A549 (cell line): ENCODE measurements at regions not wholly inside any gene's neighbourhood (a gene's known extent, or its start where the extent isn't known, plus 50 kb on each side); places are given as distances from the start of the nearest gene placed in this dataset.

Experiments
- CBX2 ChIP-seq: fragments of 200-600 bp; sonication (generic); IDR thresholded peaks from 2 replicates; pipeline ENCODE4 v1.6.1; 2016; ENCODE audit warnings: low read depth, mild to moderate bottlenecking, borderline replicate concordance
- EP300 ChIP-seq, 2 experiments: fragments of >200 bp; sonication (Bioruptor Twin); formaldehyde crosslinking; IDR thresholded peaks; 2 replicates in 1 of 2; 3 replicates in 1 of 2; pipeline ENCODE4 v1.6.1; 2016 to 2017
- HOXA7 ChIP-seq: fragments of 250-450 bp; sonication (Bioruptor Pico); IDR thresholded peaks from 2 replicates; pipeline ENCODE4 v1.5.0; 2020; ENCODE audit warnings: mild to moderate bottlenecking, moderate library complexity
- MAFK ChIP-seq: fragments of 450-650 bp; IDR thresholded peaks from 2 replicates; pipeline ENCODE4 v1.6.1; 2014; ENCODE audit not compliant: partially characterized antibody
- MYC ChIP-seq: IDR thresholded peaks from 2 replicates; pipeline ENCODE4 v1.6.1; 2012; ENCODE audit warnings: mild to moderate bottlenecking, inconsistent platforms, low read length, improper control_type of control experiment, borderline replicate concordance
- NR3C1 ChIP-seq: fragments of >200 bp; sonication (Bioruptor Twin); formaldehyde crosslinking; IDR thresholded peaks from 3 replicates; pipeline ENCODE4 v1.6.1; 2017
- POLR2A ChIP-seq: IDR thresholded peaks from 2 replicates; pipeline ENCODE4 v1.6.1; 2012; ENCODE audit warnings: mild to moderate bottlenecking, low read length
- RCOR1 ChIP-seq: fragments of 150-350 bp; IDR thresholded peaks from 2 replicates; pipeline ENCODE4 v1.6.1; 2014; ENCODE audit warnings: antibody characterized with exemption, low read length, low read depth
- RFX5 ChIP-seq: fragments of 450-650 bp; IDR thresholded peaks from 2 replicates; pipeline ENCODE4 v1.7.1; 2014; ENCODE audit warnings: antibody characterized with exemption, mild to moderate bottlenecking, moderate library complexity
- TF ChIP-seq, protein P1 (sequence below): fragments of >200 bp; sonication (Bioruptor Twin); formaldehyde crosslinking; IDR thresholded peaks from 3 replicates; pipeline ENCODE4 v1.5.1; 2016

DNA sequence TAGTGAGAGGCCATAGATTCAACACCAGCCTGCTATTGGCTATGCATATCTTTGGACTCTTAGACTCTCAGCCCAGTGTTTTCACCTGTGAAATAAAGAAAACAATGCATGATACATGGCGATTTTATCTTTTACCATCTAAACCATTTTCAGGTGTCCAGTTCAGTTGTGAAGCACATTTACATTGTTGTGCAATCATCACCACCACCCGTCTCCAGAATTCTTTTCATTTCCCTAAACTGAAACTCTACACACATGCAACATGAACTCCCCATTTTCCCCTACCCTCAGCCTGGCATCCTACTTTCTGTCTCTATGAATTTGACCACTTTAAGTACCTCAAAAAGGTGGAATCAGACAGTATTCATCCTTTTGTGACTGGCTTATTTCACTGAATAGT, 420.6 kb downstream of the MED10 start:
- TF ChIP-seq, protein P1, sequence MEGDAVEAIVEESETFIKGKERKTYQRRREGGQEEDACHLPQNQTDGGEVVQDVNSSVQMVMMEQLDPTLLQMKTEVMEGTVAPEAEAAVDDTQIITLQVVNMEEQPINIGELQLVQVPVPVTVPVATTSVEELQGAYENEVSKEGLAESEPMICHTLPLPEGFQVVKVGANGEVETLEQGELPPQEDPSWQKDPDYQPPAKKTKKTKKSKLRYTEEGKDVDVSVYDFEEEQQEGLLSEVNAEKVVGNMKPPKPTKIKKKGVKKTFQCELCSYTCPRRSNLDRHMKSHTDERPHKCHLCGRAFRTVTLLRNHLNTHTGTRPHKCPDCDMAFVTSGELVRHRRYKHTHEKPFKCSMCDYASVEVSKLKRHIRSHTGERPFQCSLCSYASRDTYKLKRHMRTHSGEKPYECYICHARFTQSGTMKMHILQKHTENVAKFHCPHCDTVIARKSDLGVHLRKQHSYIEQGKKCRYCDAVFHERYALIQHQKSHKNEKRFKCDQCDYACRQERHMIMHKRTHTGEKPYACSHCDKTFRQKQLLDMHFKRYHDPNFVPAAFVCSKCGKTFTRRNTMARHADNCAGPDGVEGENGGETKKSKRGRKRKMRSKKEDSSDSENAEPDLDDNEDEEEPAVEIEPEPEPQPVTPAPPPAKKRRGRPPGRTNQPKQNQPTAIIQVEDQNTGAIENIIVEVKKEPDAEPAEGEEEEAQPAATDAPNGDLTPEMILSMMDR = no peak
- TF ChIP-seq NR3C1 = no peak
- TF ChIP-seq RCOR1 = no peak
- TF ChIP-seq HOXA7 (CRISPR knock-in tag) = no peak
- no peak for TF ChIP-seq MYC
- TF ChIP-seq RFX5 = no peak
- TF ChIP-seq MAFK = no peak
- no peak for TF ChIP-seq CBX2
- no peak for TF ChIP-seq EP300 (IDR thresholded peaks at IDR 0.05)
- no peak for TF ChIP-seq POLR2A
